Coronary artery (tissue), 2 donors: ENCODE measurements at regions not wholly inside any gene's neighbourhood (a gene's known extent, or its start where the extent isn't known, plus 50 kb on each side); places are given as distances from the start of the nearest gene placed in this dataset.

ENCODE experiments used
- DNase-seq: peaks from one replicate; pipeline ENCODE4 v3.0.0-alpha.2; 2017; ENCODE audit warnings: low spot score
- H3K27ac ChIP-seq, 2 donors: fragments of 200-600 bp; sonication (generic); one replicate each; pipeline ENCODE4 v1.5.1; 2016 to 2019
- H3K4me3 ChIP-seq: fragments of 200-600 bp; sonication (generic); 2 replicates; pipeline ENCODE4 v1.5.1; 2016; ENCODE audit warnings: mild to moderate bottlenecking, moderate library complexity
- CTCF ChIP-seq: fragments of 200-600 bp; sonication (generic); IDR thresholded peaks from one replicate; pipeline ENCODE4 v1.5.1; 2019; ENCODE audit warnings: antibody characterized with exemption

GRCh38 chr13:89955773-89956172, 1391.7 kb upstream of the MIR17HG start:
- no peak for TF ChIP-seq CTCF
- DNase-seq, result no peak
- Histone ChIP-seq H3K4me3 (no peak overlapping the region), H3K27ac (no peak overlapping the region)

GRCh38 chr13:89959074-89959473, 1388.4 kb upstream of the MIR17HG start:
- DNase-seq, result no peak
- no peak for TF ChIP-seq CTCF
- no peak overlapping the region for H3K27ac ChIP-seq
- H3K4me3 ChIP-seq, result no peak overlapping the region

- no peak overlapping the region for H3K27ac ChIP-seq
- no peak for TF ChIP-seq CTCF
- H3K4me3 ChIP-seq, result no peak overlapping the region
- DNase-seq, result no peak
Observed at GRCh38 chr13:89965252-89965651, 1382.2 kb upstream of the MIR17HG start.

GRCh38 chr13:89966524-89966923, 1381.0 kb upstream of the MIR17HG start:
- no peak for TF ChIP-seq CTCF
- Histone ChIP-seq H3K4me3 (no peak overlapping the region), H3K27ac (no peak overlapping the region)
- DNase-seq, result no peak

DNA sequence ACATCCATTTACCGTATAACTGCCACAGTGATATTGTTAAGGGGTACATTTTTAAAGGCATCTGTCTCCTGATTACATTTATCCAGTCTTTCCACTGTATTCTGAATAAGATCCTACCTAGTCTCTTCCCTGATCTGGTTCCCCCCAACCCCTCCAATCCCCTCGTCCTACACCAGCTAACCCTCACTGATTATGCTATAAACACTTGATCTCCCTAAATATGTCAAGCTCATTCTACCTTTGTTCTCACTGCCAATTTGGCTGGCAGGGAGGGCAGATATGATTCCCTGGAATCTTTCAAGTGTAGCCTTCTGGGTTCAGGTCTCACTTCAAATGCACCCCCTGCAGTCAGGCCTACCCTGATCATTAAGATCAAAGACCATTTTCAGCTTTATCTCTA, 1379.8 kb upstream of the MIR17HG start:
- Histone ChIP-seq H3K27ac (no peak overlapping the region), H3K4me3 (no peak overlapping the region)
- DNase-seq, result no peak
- no peak for TF ChIP-seq CTCF

- no peak for DNase-seq
- H3K4me3 ChIP-seq, result no peak overlapping the region
- TF ChIP-seq CTCF, result no peak
- H3K27ac ChIP-seq, result no peak overlapping the region
Observed at GRCh38 chr13:89968470-89968869, 1379.0 kb upstream of the MIR17HG start.

GRCh38 chr13:89970353-89970709, 1377.2 kb upstream of the MIR17HG start:
- no peak for TF ChIP-seq CTCF
- Histone ChIP-seq H3K4me3 (no peak overlapping the region), H3K27ac (no peak overlapping the region)
- no peak for DNase-seq
